GM19351 (cell line): ENCODE measurements at regions not wholly inside any gene's neighbourhood (a gene's known extent, or its start where the extent isn't known, plus 50 kb on each side); places are given as distances from the start of the nearest gene placed in this dataset.
"Not testable (repeated sequence)": the region's sequence is repeated elsewhere in the genome, so short reads cannot be mapped to it uniquely, and the experiment has no call there.

Experiments
- ATAC-seq: cut with Tn5 transposase; IDR thresholded peaks from one replicate; pipeline ENCODE4 v1.9.1; 2021; ENCODE audit warnings: mild to moderate bottlenecking, moderate library complexity; ENCODE audit not compliant: unreplicated experiment

GRCh38 chr3:83251490-83251889 is 1490.0 kb upstream of the GBE1 start:
- ATAC-seq, result no peak

DNA sequence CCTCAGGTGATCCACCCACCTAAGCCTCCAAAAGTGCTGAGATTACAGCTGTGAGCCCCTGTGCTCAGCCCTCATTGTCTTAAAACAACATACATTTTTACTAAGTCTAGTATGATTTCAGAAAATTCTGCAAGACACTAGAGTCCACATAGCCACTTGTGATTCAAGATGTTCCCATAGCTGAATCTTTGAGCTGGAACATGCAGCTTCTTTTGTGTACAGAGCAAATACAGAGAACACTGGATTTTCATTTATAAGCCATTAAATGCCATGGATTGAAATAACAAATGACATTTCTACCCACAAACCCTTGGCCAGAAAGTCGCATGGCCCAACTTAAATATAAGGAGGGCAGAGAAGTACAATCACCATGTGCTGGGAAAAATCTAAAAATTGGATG is 1489.2 kb upstream of the GBE1 start:
- no peak for ATAC-seq

- ATAC-seq, result no peak
Measured at GRCh38 chr3:83248454-83248853, 1487.0 kb upstream of the GBE1 start.

DNA sequence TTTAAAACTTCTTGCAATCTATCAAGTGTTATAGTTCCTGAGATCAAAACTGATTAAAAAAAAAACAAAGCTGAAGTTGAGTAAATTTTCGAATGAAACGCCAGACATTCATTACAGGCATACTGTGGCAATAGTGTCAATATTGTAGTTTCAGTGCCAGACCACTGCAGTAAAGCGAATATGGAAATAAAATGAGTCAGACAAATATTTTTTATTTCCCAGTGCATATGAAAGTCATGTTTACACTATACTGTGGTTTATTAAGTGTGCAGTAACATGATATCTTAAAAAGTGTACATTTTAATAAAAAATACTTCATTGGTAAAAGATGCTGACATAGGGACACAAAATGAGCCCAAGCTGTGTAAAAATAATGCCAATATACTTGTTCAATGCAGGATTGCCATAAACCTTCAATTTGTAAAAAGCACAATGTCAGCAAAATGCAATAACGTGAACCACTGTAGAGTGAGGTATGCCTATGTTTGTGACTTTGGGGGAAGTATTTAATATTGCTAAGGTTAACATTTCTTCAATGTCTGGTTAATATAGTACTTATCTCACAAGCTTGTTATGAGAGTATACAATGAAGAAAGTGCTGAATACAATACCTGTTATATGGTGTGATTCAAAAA is 1473.9 kb upstream of the GBE1 start:
- no peak for ATAC-seq

DNA sequence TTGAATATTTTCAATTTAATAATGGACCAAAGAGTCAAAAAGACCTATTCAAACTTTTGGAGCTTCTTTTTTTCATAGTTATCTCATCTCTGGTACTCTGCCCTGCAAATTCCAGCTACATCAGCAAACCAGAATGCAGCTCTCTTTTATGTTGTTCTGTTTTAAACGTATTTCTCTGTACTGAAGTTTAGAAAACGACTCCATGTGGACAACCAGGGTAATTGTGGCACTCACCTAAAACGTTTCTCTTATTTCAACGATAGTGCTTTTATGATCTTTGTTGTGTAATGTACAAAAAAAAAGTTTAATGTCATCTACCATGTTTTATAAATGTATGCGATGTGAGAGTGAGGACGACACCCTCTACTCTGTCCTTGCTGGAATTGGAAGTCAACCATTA is 1472.3 kb upstream of the GBE1 start:
- ATAC-seq, result no peak

GRCh38 chr3:83230841-83231240 is 1469.4 kb upstream of the GBE1 start:
- ATAC-seq, result no peak

GRCh38 chr3:83230376-83230775 is 1468.9 kb upstream of the GBE1 start:
- no peak for ATAC-seq

GRCh38 chr3:83226751-83227150 is 1465.3 kb upstream of the GBE1 start:
- no peak for ATAC-seq

- ATAC-seq, result no peak
Measured at GRCh38 chr3:83224101-83224868, 1462.8 kb upstream of the GBE1 start.

DNA sequence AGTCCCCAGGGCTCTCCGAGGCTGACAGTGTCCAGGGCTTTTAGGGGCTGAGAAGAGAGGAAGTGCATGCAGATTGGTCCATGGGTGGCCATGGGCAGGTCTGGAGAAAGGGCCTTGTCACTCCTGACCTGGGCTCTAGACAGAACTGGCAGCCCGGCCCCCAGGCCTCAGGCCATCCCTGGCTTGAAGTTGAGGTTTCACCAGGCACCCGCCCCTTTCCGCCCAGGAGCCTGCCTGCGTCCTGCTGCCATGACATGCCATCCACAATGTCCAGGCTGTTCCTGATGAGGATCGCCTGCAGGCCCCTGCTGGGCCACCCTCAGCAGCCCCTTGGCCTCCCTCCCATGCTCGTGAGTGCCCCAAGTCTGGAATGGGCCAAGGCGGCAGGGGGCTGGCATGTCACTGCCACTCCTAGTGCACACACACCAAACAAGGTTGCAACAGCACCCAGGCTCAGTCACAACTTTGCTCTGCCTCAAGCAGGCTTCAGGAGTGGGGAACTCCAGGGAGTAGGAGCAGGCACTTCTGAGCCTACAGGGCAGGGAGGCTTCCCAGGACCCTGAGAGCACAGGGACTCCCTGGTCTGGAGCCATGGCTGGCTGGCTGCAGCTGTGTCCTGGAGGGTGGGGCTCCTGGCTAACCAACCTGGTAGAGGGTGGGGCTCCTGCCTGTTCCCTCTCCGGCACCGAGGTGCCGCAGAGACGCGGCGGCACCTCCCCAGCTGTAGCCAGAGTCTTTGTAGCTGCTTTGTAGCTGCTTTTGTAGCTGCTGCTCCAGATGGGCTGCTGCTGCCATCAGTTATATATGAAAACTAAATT is 1457.1 kb upstream of the GBE1 start:
- ATAC-seq, result no peak

DNA sequence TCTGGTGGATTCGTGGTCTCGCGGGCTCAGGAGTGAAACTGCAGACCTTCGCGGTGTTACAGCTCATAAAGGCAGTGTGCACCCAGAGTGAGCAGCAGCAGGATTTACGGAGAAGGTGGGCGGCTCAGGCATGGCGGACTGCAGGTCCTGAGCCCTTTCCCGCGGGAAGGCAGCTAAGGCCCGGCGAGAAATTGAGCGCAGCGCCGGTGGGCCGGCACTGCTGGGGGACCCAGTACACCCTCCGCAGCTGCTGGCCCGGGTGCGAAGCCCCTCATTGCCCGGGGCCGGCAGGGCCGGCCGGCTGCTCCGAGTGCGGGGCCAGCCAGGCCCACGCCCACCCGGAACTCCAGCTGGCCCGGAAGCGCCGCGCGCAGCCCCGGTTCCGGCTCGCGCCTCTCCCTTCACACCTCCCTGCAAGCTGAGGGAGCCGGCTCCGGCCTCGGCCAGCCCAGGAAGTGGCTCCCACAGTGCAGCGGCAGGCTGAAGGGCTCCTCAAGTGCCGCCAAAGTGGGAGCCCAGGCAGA is 1456.2 kb upstream of the GBE1 start:
- ATAC-seq, result not testable (repeated sequence)

DNA sequence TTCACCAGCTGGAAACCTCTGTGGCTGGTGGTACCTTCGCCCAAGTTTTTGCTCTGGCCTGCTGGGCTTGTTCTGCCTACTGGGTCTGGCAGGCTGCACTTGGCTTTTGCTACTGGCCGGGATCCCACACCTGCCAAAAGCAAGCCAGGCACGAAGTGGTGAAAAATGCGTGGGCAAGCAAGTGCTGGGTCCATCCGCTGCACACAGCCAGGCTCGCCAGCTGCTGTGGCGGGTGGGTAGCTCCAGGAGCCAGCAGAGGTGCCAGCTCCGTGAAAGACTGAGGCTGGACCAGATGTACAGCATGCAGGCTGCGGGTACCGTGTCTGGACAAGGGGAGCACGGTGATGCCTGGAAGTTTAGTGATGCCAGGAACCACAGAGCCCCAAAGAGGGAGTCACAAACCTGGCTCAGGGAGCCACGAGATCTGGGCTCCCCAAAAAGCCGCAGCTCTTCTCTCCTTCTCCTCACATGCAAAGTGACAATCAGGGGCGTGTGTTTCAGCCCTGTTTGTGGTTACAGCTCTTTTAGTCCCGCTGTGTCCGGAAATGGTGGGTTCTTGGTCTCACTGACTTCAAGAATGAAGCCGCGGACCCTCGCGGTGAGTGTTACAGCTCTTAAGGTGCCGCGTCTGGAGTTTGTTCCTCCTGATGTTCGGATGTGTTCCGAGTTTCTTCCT is 1455.6 kb upstream of the GBE1 start:
- ATAC-seq, result no peak

DNA sequence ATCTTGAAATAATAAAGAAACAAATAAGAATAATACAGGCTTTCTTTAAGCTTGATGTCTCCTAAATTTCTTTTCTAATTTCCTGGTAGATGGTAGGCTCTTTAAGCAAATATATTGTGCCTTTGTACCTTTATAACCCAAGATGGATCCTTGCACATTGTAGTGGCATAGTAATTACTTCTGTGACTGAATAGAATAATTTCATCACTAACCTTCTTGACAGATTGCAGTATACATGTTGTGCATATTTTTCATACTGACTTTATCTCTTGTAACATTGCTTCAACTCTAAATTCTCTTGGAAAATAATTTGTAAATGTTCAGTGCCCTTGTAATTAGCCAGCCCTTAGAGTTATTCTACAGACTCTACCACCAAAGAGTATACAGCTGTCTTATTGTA is 1433.8 kb upstream of the GBE1 start:
- no peak for ATAC-seq

GRCh38 chr3:83193526-83193925 is 1432.1 kb upstream of the GBE1 start:
- no peak for ATAC-seq

- ATAC-seq, result no peak
Measured at GRCh38 chr3:83189634-83190033, 1428.2 kb upstream of the GBE1 start.

DNA sequence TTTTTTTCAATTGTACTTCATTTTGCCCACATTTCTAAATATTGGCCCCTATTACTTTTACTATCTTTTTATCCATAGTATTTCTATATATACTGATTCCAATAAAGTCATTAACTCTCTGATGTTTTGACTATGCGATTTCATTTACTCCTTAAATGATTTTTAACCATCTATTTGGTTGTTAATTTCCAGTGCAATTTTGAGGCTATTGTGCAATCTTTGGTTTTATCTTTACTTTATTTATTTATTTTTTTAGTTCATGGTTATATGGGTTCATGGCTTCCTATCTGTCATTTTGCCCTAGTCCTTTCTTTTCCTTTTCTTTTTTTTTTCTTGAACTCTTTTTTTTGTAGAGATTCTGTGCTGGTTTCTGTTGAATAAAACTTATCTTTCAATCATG is 1408.0 kb upstream of the GBE1 start:
- no peak for ATAC-seq

- ATAC-seq, result no peak
Measured at GRCh38 chr3:83150896-83151295, 1389.5 kb upstream of the GBE1 start.

- no peak for ATAC-seq
Measured at GRCh38 chr3:83140983-83141382, 1379.5 kb upstream of the GBE1 start.

DNA sequence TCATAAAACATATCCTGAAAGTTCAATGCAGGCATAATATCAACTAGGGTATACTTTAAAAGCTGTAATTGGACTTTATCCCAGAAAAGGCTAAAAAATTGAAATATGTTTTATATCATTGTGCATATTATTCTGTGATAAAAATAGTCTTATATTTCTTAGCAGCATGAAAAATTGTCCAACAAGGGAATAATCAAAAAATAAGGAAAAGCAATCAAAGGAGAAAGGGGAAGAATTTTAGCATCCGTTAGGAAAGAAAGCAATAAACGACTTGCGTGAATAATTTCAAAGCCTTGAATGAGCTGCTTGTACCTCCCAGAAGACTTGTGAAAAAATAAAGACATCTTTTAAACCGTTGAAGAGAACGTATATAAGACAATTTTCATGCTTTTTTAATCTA is 1369.8 kb upstream of the GBE1 start:
- no peak for ATAC-seq

GRCh38 chr3:83122774-83123350 is 1361.4 kb upstream of the GBE1 start:
- ATAC-seq, result no peak

DNA sequence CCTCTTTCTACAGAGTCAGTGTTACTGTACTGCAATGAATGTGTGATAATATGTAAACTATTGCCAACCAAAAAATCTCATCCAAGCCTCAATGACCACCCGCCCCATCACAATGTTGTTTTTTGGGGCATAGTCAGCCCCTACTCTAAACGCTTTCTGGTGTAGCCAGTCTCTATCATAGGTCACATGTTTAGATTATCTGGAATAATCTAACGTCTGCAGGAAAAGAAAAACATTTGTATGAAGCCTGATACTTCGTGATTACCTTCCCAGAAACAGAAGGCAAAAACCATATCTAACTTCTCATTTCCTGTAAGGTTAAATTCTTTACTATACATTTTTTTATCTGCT is 1331.8 kb upstream of the GBE1 start:
- no peak for ATAC-seq
